Chondrocyte (in vitro differentiated cells): ENCODE measurements at regions not wholly inside any gene's neighbourhood (a gene's known extent, or its start where the extent isn't known, plus 50 kb on each side); places are given as distances from the start of the nearest gene placed in this dataset.

ENCODE experiments used
- DNase-seq: peaks from one replicate; pipeline ENCODE4 v3.0.0; 2021; ENCODE audit warnings: mixed read lengths, low spot score
- H3K27ac Mint-ChIP-seq: one replicate; pipeline ENCODE4 v1.8.0; 2021; ENCODE audit warnings: mild to moderate bottlenecking, moderate library complexity, mixed read lengths; ENCODE audit not compliant: unreplicated experiment
- H3K27me3 Mint-ChIP-seq: 2 replicates; pipeline ENCODE4 v1.8.0; 2021; ENCODE audit warnings: low read depth, mixed read lengths
- H3K36me3 Mint-ChIP-seq: 2 replicates; pipeline ENCODE4 v1.8.0; 2021; ENCODE audit warnings: low read depth, mixed read lengths
- H3K4me1 Mint-ChIP-seq: 2 replicates; pipeline ENCODE4 v1.8.0; 2021; ENCODE audit warnings: low read depth, mild to moderate bottlenecking, mixed read lengths
- H3K4me3 Mint-ChIP-seq: one replicate; pipeline ENCODE4 v1.8.0; 2021; ENCODE audit warnings: mild to moderate bottlenecking, moderate library complexity, mixed read lengths; ENCODE audit not compliant: unreplicated experiment
- H3K9me3 Mint-ChIP-seq: 2 replicates; pipeline ENCODE4 v1.8.0; 2021; ENCODE audit warnings: low read depth, mixed read lengths
- TF ChIP-seq, protein P1 (sequence below): fragments of 200-600 bp; sonication (generic); IDR thresholded peaks from 2 replicates; pipeline ENCODE4 v1.5.0; 2021; ENCODE audit warnings: antibody characterized with exemption, mild to moderate bottlenecking, moderate library complexity

DNA sequence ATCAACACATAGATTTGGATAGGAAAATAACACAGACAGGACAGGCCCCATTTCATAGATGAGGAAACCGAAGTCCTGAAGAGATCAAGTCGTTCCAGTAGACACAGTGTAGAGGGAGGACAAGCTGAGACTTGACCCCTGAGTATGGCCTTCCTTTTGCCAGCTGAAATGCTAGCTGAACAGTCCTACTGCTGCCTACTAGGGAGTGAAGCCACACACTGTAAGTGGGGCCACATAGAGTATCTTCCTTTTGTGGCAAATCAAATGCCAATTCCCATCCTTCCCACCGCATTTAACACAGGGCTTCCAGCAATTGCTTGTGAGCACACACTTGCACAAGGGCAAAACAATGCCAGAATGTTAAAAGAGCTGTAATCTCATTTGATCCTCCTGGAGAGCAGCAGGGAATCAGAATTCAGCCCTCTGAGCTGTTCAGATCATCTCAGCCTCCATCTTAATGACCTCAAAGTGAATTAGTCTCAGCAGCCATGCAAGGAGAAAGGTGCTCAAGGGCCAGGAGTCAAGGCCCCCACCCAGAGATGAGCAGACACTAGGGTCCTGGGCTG lies 380.5 kb downstream of the EMP1 start:
- no peaks in the 10 kb centered on the region for H3K36me3 Mint-ChIP-seq
- no peak overlapping the region for H3K27ac Mint-ChIP-seq
- H3K9me3 Mint-ChIP-seq = no peaks in the 10 kb centered on the region
- H3K4me1 Mint-ChIP-seq = no peaks in the 10 kb centered on the region
- TF ChIP-seq, protein P1, sequence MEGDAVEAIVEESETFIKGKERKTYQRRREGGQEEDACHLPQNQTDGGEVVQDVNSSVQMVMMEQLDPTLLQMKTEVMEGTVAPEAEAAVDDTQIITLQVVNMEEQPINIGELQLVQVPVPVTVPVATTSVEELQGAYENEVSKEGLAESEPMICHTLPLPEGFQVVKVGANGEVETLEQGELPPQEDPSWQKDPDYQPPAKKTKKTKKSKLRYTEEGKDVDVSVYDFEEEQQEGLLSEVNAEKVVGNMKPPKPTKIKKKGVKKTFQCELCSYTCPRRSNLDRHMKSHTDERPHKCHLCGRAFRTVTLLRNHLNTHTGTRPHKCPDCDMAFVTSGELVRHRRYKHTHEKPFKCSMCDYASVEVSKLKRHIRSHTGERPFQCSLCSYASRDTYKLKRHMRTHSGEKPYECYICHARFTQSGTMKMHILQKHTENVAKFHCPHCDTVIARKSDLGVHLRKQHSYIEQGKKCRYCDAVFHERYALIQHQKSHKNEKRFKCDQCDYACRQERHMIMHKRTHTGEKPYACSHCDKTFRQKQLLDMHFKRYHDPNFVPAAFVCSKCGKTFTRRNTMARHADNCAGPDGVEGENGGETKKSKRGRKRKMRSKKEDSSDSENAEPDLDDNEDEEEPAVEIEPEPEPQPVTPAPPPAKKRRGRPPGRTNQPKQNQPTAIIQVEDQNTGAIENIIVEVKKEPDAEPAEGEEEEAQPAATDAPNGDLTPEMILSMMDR = no peak
- DNase-seq = no peak
- H3K4me3 Mint-ChIP-seq = no peak overlapping the region
- H3K27me3 Mint-ChIP-seq = no peaks in the 10 kb centered on the region

DNA sequence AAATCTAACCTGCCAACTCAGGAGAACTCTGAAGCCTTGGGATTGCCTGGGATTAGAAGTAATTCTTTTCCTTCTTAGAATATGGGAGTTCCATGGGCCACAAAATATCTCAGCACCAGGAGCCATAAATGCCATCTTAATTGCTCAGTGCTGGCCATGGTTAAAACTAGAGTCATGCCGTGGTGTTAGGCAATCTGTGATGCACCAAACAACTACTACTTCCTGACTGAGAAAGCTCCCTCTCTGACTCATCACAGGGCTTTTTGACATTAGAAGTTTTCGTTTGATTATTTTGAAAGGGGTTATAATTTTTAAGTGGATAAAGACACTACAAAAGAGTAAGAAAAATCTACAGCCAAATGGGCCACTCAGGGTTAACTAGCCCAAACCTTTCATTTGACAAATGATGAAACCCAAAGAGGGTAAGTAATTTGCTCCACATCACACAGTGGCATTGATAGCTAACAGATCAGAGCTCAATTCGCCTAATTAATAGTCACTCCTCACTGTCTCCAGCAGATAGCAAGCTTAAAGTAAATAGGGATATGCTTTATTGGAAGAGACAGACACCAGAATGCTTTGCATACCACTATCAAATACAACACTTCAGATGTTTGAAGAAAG lies 377.3 kb downstream of the EMP1 start:
- no peaks in the 10 kb centered on the region for H3K36me3 Mint-ChIP-seq
- H3K27ac Mint-ChIP-seq = no peak overlapping the region
- TF ChIP-seq, protein P1 = no peak
- H3K4me1 Mint-ChIP-seq = peaks cover 7% of the 10 kb centered on the region
- H3K4me3 Mint-ChIP-seq = no peak overlapping the region
- H3K27me3 Mint-ChIP-seq = no peaks in the 10 kb centered on the region
- H3K9me3 Mint-ChIP-seq = no peaks in the 10 kb centered on the region
- no peak for DNase-seq

DNA sequence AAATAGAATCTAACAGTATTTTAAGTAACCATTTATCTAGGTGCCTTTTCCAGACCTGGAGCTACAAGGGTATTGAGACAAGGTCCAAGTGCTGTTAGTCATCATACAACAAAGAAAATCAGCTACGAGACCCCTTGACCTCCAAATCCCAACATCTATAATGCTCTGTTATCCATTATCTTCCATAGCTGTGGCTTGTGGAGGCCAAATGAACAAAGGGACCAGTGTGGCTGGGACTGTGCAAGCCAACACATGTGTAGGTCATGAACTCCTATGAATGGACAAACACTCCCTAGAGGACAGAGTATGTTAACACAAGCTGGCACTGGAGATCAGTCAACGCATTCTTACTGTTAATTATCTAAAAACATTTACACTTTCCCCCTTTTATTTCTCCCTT lies 374.5 kb downstream of the EMP1 start:
- Mint-ChIP-seq H3K27me3 (no peaks in the 10 kb centered on the region), H3K4me3 (no peak overlapping the region), H3K27ac (no peak overlapping the region), H3K4me1 (peaks cover 11% of the 10 kb centered on the region), H3K9me3 (no peaks in the 10 kb centered on the region), H3K36me3 (no peaks in the 10 kb centered on the region)
- DNase-seq = no peak
- TF ChIP-seq, protein P1 = no peak

DNA sequence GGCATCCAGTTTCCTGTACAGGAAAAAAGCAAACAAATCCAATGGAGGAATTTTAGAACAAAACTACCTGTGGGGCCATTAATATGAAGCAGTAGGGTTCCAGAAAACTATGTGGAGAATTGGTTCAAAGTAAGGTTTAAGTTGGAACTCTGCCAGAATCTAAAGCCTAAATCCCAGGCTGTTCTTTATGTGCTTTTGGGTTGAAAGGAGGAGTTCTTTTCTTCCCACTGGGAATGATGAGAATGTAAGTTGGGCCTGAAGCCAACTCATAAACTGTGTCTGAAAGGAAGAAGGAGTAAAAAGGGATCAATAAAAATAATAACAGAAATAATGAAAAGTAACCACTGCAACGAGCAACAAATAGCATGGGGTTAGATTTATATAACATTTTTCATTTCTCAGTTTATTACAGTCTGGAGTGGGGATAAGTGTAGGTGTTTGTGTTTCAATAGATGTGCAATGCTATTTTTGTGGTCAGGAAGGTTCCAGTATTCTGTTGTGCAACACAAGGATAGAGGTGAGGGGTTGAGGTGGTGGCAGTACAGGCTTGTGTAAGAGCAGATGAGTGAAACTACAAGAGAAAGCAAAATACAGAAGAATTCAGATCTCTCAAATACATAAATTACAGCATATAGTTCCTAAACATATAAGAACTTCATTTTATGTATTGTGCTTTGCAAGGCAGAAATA lies 373.6 kb downstream of the EMP1 start:
- H3K4me1 Mint-ChIP-seq = peaks cover 11% of the 10 kb centered on the region
- no peaks in the 10 kb centered on the region for H3K27me3 Mint-ChIP-seq
- H3K36me3 Mint-ChIP-seq = no peaks in the 10 kb centered on the region
- no peak for DNase-seq
- TF ChIP-seq, protein P1 = no peak
- no peaks in the 10 kb centered on the region for H3K9me3 Mint-ChIP-seq
- H3K27ac Mint-ChIP-seq = no peak overlapping the region
- no peak overlapping the region for H3K4me3 Mint-ChIP-seq

DNA sequence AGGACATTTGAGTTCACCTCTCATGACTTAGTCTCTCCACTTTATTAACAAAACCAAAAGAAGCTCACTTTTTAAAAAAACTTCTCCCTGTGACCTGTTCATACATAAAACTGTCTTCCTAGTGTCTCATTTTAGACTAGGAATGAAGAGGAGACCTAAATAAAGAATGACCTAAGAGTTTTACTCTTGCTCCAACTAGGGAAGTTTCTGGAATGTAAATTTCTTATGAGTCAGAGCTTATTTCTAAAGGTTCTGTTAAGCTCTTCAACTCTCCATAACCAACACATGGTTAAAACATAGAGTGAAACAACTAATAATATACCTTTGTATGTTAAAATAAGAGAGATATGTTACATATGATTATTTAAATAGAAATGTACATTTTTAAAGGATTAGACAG lies 369.8 kb downstream of the EMP1 start:
- Mint-ChIP-seq H3K36me3 (no peaks in the 10 kb centered on the region), H3K4me3 (no peak overlapping the region), H3K4me1 (peaks cover 11% of the 10 kb centered on the region), H3K27me3 (no peaks in the 10 kb centered on the region), H3K27ac (no peak overlapping the region), H3K9me3 (peaks cover 10% of the 10 kb centered on the region)
- no peak for DNase-seq
- TF ChIP-seq, protein P1 = no peak
